GM12878 (cell line): ENCODE measurements at regions not wholly inside any gene's neighbourhood (a gene's known extent, or its start where the extent isn't known, plus 50 kb on each side); places are given as distances from the start of the nearest gene placed in this dataset.

Experiments
- ATAC-seq: fragments of 200-7000 bp; cut with Tn5 transposase; 3 replicates; pipeline ENCODE4 v1.9.1; 2020; ENCODE audit warnings: mild to moderate bottlenecking, moderate library complexity
- BruUV-seq: library from RNA; stranded (reverse); fragments of 400-500 nt; replicated peaks from 2 replicates; lab custom pipeline; 2021; lab: Mats Ljungman, UMichigan
- CTCF ChIA-PET: fragments of 300-600 bp; sonication (Branson Sonifier 250); formaldehyde crosslinking; extraction: SDS; loops from one replicate; lab custom pipeline; 2021; ENCODE audit warnings: inconsistent platforms; lab: Yijun Ruan, JAX
- POLR2A ChIA-PET: fragments of 350-600 bp; formaldehyde crosslinking; extraction: SDS; loops from one replicate; lab custom pipeline; 2021; ENCODE audit warnings: inconsistent platforms; lab: Charles Lee
- RAD21 ChIA-PET: fragments of 300-600 bp; sonication (Branson Sonifier 250); formaldehyde crosslinking; loops from one replicate; lab custom pipeline; 2023; ENCODE audit warnings: antibody characterized with exemption; ENCODE audit not compliant: unreplicated experiment; lab: Charles Lee
- SMC1A ChIA-PET: fragments of 300-600 bp; sonication (Branson Sonifier 250); formaldehyde crosslinking; loops from one replicate; lab custom pipeline; 2023; ENCODE audit not compliant: unreplicated experiment, uncharacterized antibody; lab: Charles Lee
- DNase-seq: peaks from one replicate; pipeline ENCODE4 v3.0.0-alpha.2; 2011; ENCODE audit warnings: low read depth, low spot score
- FAIRE-seq: peaks from 3 replicates; lab custom pipeline; 2011; peaks lifted over from hg19 to GRCh38; lab: Jason Lieb, UNC
- H2AFZ ChIP-seq: 2 replicates; pipeline ENCODE4 v1.6.0; 2011; ENCODE audit warnings: low read depth, low read length, control low read depth; ENCODE audit not compliant: control insufficient read depth
- H3K27ac ChIP-seq: 2 replicates; pipeline ENCODE4 v1.5.1; 2011; ENCODE audit warnings: control low read depth; ENCODE audit not compliant: control insufficient read depth, insufficient read depth
- H3K27me3 ChIP-seq, 2 experiments: replicated peaks in 1 of 2; 2 replicates each; pipeline versions ENCODE4 v1.6.0 to v1.6.1; 2011; ENCODE audit warnings: low read length in 1 of 2; ENCODE audit not compliant: control insufficient read depth in 2 of 2, insufficient read depth in 2 of 2
- H3K36me3 ChIP-seq, 2 experiments: 2 replicates each; pipeline ENCODE4 v1.5.1; 2011; ENCODE audit warnings: low read length in 1 of 2; ENCODE audit not compliant: control insufficient read depth in 2 of 2, insufficient read depth in 2 of 2
- H3K4me1 ChIP-seq: 2 replicates; pipeline ENCODE4 v1.6.1; 2011; ENCODE audit warnings: mild to moderate bottlenecking, low read length, moderate library complexity, mixed read lengths; ENCODE audit not compliant: control insufficient read depth, insufficient read depth
- H3K4me2 ChIP-seq: 2 replicates; pipeline ENCODE4 v1.6.0; 2011; ENCODE audit warnings: control low read depth; ENCODE audit not compliant: control insufficient read depth, insufficient read depth
- H3K4me3 ChIP-seq: fragments of 200-600 bp; sonication (generic); 2 replicates; pipeline ENCODE4 v1.5.1; 2016
- H3K79me2 ChIP-seq: 2 replicates; pipeline ENCODE4 v1.6.0; 2011; ENCODE audit warnings: low read length; ENCODE audit not compliant: control insufficient read depth, insufficient read depth
- H3K9ac ChIP-seq: 2 replicates; pipeline ENCODE4 v1.8.0; 2011; ENCODE audit warnings: low read length, control low read depth, mixed read lengths; ENCODE audit not compliant: control insufficient read depth, insufficient read depth
- H3K9me3 ChIP-seq: replicated peaks from 3 replicates; pipeline ENCODE4 v1.5.1; 2011; ENCODE audit warnings: mild to moderate bottlenecking, low read length; ENCODE audit not compliant: control insufficient read depth, insufficient read depth
- H4K20me1 ChIP-seq: 2 replicates; pipeline ENCODE4 v1.6.0; 2011; ENCODE audit not compliant: control insufficient read depth, insufficient read depth
- CHD1 ChIP-seq: IDR thresholded peaks from 2 replicates; pipeline ENCODE4 v1.6.1; 2012; ENCODE audit warnings: low read depth, low read length, improper control_type of control experiment
- DPF2 ChIP-seq: fragments of 450-650 bp; IDR thresholded peaks from 2 replicates; pipeline ENCODE4 v1.6.1; 2017; ENCODE audit warnings: mild to moderate bottlenecking
- ETV6 ChIP-seq, 2 experiments: fragments of 450-650 bp in 1 of 2; IDR thresholded peaks in 1 of 2; conservative IDR thresholded peaks in 1 of 2; 2 replicates each; pipeline ENCODE4 v1.6.1; 2014; ENCODE audit warnings: antibody characterized with exemption in 1 of 2, borderline replicate concordance in 1 of 2, low read depth in 1 of 2, mild to moderate bottlenecking in 1 of 2, moderate library complexity in 1 of 2
- RUNX3 ChIP-seq: IDR thresholded peaks from 2 replicates; pipeline ENCODE4 v1.6.1; 2012; ENCODE audit warnings: low read length, inconsistent platforms
- SIN3A ChIP-seq: IDR thresholded peaks from 2 replicates; pipeline ENCODE4 v1.6.1; 2012; ENCODE audit warnings: low read depth, low read length, improper control_type of control experiment
- SPI1 ChIP-seq: IDR thresholded peaks from 2 replicates; pipeline ENCODE4 v1.6.1; 2011; ENCODE audit warnings: low read depth, mild to moderate bottlenecking, low read length, moderate library complexity, borderline replicate concordance; ENCODE audit not compliant: insufficient read depth
- SREBF1 ChIP-seq: IDR thresholded peaks from 2 replicates; pipeline ENCODE4 v1.6.1; 2012; ENCODE audit warnings: mild to moderate bottlenecking, low read length
- TCF3 ChIP-seq: IDR thresholded peaks from 2 replicates; pipeline ENCODE4 v1.6.1; 2012; ENCODE audit warnings: low read depth, mild to moderate bottlenecking, low read length, borderline replicate concordance; ENCODE audit not compliant: insufficient read depth
- WGBS: methylation state at CpG from one replicate; pipeline ENCODE4 v1.1.6; 2016; ENCODE audit warnings: low lambda C conversion rate; ENCODE audit not compliant: insufficient replicate concordance, insufficient coverage; ENCODE audit errors: missing lambda C conversion rate; 5-methylcytosine and 5-hydroxymethylcytosine counted together
- in situ Hi-C: fragments of 300-500 bp; cut with MboI; formaldehyde crosslinking; loops from 9 replicates; pipeline ENCODE4 v1.14.3; 2018; ENCODE audit warnings: mixed read lengths
- intact Hi-C: fragments of 100-400 bp; cut with micrococcal nuclease; formaldehyde crosslinking; loops from one replicate; pipeline ENCODE4 v1.14.2; 2022; ENCODE audit not compliant: unreplicated experiment
- TF ChIP-seq, protein P1 (sequence below): fragments of 150-350 bp; IDR thresholded peaks from 2 replicates; pipeline ENCODE4 v1.6.1; 2014; ENCODE audit warnings: mild to moderate bottlenecking, low read depth, low read length

DNA sequence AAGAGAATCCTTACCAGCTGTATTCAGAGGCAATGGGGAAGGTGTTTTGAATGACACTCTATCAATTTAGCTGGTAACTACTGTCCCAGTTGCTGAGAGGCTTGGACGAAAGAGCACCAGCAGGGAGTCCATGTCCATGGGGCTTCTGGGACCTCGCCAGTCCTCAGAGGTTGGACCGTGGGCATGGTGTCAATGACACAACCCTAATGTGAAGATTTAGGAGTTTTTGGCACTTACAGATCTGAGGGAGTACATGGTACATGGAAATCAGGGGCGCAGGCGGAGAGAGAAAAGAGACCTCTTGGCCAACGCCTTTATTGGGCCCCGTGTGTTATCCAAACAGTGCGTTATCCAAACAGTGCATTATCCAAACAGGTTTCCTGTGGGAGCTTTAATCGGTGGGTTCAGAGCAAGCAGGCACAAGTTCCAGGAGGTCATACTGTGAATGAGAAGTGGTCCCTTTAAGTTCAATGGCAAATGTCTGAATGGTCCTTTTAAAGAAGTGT lies 169.1 kb upstream of the B3GAT1 start:
- no peak for FAIRE-seq
- no peak for DNase-seq
- CTCF ChIA-PET: interaction anchor here (0.8 kb wide), 1 partner anchor 11 kb away, joined by 4 read pairs; no protein-coding TSS in a partner anchor
- intact Hi-C loops: no loop called here
- peaks cover 0 to 2% of the 10 kb centered on the region in 2 experiments; a peak in 2 of 4 replicates for H3K27me3 ChIP-seq
- no peaks in the 10 kb centered on the region for H3K79me2 ChIP-seq
- RAD21 ChIA-PET: no interaction called here
- H3K4me3 ChIP-seq: no peak overlapping the region
- no peak overlapping the region for H3K9ac ChIP-seq
- no peaks in the 10 kb centered on the region for H4K20me1 ChIP-seq
- no peaks in the 10 kb centered on the region for H3K9me3 ChIP-seq
- no peaks in the 10 kb centered on the region for H3K36me3 ChIP-seq
- H3K27ac ChIP-seq: no peak overlapping the region
- no peak overlapping the region for H3K4me2 ChIP-seq
- WGBS: 33% methylated on average over 9 of the region's 9 CpGs
- in situ Hi-C loops: no loop called here
- H2AFZ ChIP-seq: no peak overlapping the region
- no peak for TF ChIP-seq RUNX3
- no peak for TF ChIP-seq SIN3A
- no peak for TF ChIP-seq CHD1
- TF ChIP-seq SPI1: no peak
- no peak for TF ChIP-seq SREBF1
- no peak for TF ChIP-seq TCF3
- TF ChIP-seq, protein P1, sequence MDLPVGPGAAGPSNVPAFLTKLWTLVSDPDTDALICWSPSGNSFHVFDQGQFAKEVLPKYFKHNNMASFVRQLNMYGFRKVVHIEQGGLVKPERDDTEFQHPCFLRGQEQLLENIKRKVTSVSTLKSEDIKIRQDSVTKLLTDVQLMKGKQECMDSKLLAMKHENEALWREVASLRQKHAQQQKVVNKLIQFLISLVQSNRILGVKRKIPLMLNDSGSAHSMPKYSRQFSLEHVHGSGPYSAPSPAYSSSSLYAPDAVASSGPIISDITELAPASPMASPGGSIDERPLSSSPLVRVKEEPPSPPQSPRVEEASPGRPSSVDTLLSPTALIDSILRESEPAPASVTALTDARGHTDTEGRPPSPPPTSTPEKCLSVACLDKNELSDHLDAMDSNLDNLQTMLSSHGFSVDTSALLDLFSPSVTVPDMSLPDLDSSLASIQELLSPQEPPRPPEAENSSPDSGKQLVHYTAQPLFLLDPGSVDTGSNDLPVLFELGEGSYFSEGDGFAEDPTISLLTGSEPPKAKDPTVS: no peak
- no peak for TF ChIP-seq ETV6 (conservative IDR thresholded peaks at IDR 0.05 in 1 of 2, IDR thresholded peaks at IDR 0.05 in 1 of 2; ENCODE audit: borderline replicate concordance in 1 of 2, low read depth in 1 of 2)
- no peak for TF ChIP-seq DPF2
- POLR2A ChIA-PET: no interaction called here
- SMC1A ChIA-PET: no interaction called here
- BruUV-seq: no TSS peak
- no peak for ATAC-seq
- peaks cover 8% of the 10 kb centered on the region for H3K4me1 ChIP-seq
